ENCODE measurements at regions not wholly inside any gene's neighbourhood (a gene's known extent, or its start where the extent isn't known, plus 50 kb on each side); places are given as distances from the start of the nearest gene placed in this dataset.
"Not testable (repeated sequence)": the region's sequence is repeated elsewhere in the genome, so short reads cannot be mapped to it uniquely, and the experiment has no call there.

DNA sequence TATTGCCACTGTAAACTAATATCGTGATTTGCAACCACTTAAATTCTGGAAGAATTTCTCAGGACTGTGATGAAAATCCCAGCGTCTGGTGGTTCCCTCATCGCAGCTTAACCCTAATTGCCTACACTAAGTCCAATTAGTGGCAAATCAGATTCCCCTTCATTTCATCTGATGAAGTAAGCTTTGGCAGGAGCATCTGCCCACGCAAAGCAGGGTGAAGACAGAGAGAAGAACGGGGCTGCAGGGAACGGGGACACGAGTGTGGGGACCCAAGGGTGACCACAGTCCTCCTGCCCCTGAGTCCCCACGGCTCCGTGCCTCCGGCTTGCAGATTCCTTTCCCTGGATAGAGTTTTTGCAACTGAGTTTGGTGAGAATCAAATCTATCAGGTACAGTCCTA lies 159.5 kb downstream of the LY86 start:
- FAIRE-seq (no peak), DNase-seq (ENCODE audit: low spot score) (no peak)

DNA sequence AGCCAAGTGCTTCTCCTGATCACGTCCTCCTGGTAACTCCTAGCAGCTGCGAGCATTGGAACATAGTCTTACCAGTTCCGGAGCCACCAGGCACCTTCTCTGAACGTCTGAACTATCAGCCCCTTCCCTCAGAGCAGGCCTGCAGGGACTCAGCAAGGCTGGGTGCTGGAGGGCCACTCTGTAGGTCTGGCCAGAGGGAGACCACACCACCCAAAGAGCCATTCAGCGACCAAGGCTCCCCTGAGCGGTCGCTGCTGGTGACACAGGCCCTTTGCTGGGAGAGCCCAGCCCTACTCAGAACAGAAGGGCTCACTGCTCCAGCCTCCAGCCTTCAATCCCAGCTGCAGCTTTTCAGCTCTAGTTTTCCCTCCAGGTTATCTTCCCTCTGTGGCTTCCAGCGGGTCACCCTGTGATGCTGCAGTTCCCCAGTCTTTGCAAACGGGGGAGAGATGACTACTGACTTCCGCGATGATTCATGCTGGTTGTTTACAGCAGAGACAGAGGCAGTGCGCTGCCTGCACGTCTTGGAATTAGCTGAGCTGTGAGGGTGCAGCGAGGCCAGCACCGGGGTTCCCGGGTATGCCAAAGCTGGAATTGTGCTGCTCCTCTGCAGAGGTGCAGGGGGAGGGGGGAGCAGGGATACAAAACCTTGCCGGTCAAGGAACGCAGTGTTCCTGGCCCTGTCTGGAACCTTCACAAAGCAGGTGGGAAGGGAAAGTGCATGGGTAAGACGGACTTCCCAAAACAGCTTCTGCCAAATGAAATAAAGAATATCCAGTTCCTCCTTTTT lies 161.4 kb downstream of the LY86 start:
- FAIRE-seq (no peak), DNase-seq (ENCODE audit: low spot score) (peak; percentile 37)

DNA sequence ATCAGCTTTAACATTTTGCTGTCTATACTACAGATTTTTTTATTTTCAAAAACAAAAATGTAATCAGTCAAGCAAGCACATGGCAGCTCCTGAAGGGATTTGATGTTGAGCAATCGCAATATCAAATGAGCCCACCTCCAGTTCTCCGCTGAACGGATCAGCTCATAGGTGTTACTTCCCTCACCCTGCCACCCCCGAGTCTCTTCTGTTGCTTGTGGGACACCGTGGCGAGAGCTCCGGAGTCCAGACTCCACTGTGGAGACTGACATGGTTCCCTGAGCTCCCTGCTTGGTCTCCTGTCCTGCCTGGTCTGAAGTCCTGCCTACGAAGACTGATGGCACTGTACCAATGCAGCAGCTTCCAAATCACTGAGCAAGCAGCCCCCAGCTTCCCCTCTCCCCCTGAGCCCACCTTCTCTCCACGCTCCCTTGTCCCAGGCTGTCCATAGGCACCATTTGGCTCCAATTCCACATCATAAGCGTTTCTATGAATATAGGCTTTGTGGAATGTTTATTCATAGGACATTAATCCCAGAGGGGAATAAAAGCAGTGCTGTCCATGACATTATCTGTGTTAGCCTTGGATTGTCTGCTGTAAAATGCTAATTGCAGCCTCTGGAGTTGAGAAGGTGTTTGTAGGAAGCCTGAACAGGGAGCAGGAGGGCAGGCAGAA lies 162.2 kb downstream of the LY86 start:
- DNase-seq (ENCODE audit: low spot score) (no peak), FAIRE-seq (no peak)

DNA sequence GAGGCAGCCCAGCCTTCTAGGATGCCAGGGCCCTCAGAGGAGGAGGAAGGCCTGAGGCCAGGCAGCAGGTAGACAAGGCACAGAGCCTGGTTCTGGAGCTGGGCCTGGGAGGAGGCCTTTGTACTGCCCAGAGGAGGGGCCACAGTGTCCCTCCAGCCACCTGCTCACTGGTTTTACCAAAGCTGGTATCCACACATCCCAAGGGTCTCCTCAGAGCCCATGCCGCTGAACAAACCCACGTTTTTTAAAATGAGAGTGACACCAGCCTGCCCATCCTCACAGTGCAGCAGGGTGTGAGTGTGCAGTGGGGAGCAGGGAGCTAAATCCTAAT lies 162.7 kb downstream of the LY86 start:
- FAIRE-seq, result no peak
- no peak for DNase-seq (ENCODE audit: low spot score)

DNA sequence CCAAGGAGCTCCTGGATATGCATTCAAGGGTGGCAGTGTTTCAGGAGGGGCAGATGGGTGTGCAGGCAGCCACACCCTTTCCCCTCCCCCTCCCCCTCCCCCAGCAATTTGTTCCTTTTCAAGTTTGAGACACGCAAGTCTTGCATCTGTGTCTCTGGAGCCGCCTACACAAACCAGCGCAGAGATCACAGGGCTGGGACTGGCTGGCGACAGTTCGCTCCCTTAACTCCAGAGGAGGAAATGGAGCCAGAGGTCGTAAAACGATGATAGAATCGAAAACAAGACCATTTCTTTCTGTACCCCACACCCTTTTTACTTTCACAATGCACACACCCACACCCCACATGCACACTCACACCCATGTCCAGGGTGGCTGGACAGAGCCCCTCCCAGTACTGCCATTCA lies 163.1 kb downstream of the LY86 start:
- DNase-seq (ENCODE audit: low spot score), result no peak
- FAIRE-seq, result no peak

DNA sequence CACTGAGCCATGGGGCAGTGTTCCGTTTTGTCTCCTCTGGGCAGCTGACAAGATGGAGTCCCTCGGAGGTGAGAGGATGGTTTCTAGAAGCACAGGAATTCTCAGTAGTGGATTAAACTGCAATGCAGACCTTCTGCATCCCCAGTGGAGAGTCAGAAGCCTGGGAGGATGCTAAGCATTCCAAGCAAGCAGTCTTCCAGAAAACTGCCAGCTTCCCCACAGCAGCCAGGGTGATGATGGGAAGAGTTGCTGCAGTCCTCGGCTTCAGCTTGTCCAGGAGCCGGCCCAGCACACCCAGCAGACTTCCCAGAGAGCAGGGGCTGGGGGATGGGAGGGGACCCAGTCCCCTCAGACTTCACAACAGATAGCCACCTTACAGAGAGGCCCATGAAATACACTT lies 163.6 kb downstream of the LY86 start:
- peak; percentile 36 for DNase-seq (ENCODE audit: low spot score)

DNA sequence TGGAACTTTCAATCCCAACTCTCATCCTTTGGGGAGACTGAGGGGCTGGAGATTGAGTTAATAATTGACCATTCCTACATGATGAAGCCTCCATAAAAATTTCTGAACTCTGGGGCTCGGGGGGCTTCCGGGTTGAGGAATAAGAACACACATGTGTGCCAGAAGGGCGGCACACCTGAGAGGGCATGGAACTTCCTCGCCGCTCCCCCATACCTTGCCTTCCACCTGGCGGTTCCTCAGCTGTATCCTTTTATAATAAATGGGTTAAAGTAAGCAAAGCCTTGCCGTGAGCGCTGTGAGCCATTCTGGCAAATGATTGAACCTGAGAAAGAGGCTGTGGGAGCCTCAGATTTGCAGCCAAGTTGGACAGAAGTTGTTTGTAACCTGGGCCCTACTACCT lies 164.8 kb downstream of the LY86 start:
- DNase-seq (ENCODE audit: low spot score) (no peak), FAIRE-seq (no peak)

More for the DNA sequence above, 163.6 kb downstream of the LY86 start:
- no peak for FAIRE-seq

DNA sequence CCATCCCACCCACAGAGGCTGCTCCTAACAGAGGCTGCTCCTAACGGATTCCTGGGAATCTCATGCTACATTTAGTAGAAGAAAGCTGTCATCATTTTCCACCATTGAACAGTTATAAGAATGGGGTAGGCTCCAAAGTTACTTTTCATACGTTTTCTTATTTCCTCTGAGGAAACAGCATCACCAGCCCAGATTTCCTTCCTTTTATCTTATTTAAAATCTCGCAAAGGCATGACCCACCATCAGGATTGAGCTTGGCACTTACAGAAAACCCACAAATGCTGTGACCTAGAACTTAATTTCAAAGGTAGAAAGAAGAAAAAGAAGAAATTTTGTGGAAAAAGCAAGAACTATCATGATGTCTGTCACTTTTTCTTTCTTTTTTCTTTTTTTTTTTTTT lies 168.0 kb downstream of the LY86 start:
- DNase-seq (ENCODE audit: low spot score), result no peak
- no peak for FAIRE-seq

DNA sequence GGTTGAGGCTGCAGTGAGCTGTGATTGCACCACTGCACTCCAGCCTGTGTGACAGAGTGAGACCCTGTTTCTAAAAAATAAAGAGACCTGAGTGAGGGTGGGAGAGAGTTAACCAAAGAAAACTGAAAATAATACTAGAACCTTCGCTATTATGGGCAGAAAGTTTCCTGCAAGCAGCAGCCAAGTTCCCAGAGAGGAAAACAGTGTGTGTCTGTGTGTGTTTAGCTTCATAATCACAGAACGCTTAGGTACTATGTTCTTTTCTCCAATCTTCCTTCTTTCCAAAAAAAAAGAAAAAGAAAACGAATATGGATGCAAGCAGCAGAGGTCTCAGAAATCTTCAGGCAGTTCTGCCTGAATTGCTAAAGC lies 170.0 kb downstream of the LY86 start:
- FAIRE-seq, result no peak
- no peak for DNase-seq (ENCODE audit: low spot score)

DNA sequence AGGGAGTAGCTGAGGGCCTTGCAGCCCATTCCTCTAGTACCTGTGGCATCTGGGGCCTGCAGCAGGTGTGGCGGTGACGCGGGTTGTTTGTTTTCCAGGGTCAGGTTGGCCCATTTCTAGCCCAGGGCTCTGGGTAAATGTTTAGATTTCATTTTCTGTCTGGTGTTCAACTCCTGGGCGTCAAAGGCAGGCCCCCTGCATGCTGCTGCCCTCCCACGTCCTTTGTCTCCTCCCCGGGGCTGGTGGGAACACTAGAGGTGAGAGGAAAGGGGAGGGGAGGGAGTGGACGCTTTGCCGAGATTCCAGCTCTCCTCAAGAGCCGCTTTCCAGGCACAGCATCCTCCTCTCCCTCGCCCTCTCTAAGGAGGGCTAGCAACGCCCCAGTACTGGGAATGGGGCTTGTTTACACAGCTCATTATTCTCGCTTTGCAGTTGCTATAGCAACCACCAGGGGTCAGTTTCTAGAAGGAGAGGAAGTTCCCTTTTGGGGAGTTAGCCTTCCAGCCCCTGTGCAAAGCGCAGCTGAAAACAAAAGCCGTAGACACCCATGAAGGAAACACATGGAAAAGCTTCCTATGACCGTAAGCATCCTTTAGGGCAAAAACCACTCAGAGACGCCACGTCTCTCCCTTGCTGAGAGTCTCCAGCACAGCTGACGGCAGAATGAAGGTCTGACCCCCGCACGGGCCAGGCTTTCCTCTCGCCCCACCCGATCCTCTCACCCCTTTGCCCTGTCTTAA lies 170.6 kb downstream of the LY86 start:
- DNase-seq (ENCODE audit: low spot score) (no peak), FAIRE-seq (no peak)

DNA sequence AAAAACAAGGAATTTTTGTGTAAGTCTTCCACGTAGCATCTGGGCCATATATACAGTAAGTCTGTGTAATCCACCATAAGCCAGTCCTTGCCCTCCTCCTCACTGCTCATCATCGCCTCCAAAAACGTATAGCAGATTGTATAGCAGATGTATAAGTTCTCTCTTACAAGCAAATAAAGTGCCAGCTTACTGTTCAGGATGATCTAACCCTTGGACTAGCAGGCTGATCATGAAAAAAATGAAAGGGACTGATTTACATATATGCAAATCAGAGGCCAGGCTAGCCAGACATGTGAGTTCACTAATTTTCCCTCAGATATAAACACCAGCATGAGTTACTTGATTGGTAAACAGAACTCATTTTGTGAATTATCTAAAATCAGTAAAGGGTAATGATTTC lies 171.5 kb downstream of the LY86 start:
- DNase-seq (ENCODE audit: low spot score), result no peak
- no peak for FAIRE-seq

DNA sequence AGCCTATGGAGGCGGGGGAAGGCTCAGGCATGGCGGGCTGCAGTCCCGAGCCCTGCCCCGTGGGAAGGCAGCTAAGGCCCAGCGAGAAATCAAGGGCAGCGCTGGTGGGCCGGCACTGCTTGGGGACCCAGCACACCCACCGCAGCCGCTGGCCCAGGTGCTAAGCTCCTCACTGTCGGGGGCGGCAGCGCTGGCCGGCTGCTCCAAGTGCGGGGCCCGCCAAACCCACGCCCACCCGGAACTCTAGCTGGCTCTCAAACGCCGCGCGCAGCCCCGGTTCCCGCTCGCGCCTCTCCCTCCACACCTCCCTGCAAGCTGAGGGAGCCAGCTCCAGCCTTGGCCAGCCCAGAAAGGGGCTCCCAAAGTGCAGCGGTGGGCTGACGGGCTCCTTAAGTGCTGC lies 174.0 kb downstream of the LY86 start:
- not testable (repeated sequence) for DNase-seq (ENCODE audit: low spot score); FAIRE-seq

DNA sequence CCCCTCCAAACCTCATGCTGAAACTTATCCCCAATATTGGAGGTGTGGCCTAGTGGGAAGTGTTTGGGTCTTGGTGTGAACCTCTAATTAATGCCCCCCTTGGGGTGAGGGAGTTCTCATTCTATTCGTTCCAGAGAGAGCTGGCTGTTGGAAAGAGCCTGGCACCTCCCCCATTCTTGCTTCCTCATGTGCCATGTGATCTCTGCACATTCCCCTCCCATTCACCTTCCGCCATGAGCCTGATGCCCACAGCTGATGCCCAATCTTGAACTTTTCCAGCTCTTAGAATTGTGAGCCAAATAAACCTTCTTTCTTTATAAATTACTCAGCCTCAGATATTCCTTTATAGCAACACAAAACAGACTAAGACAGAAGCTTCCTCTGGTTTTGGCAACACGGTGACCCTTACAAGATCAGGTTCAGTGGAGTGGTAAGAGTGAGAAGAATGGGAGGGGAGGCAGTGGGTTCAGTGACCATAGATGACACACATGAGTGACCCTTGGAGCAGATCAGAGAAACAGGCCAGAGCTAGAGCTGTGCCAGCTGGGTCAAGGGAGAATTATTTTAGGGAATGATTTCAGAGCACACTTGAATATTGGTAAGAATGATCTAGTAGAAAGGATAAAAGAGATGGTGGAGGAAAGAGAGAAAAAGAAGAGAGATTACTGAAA lies 176.4 kb downstream of the LY86 start:
- DNase-seq (ENCODE audit: low spot score), result peak; percentile 5
- FAIRE-seq, result peak; percentile 68

DNA sequence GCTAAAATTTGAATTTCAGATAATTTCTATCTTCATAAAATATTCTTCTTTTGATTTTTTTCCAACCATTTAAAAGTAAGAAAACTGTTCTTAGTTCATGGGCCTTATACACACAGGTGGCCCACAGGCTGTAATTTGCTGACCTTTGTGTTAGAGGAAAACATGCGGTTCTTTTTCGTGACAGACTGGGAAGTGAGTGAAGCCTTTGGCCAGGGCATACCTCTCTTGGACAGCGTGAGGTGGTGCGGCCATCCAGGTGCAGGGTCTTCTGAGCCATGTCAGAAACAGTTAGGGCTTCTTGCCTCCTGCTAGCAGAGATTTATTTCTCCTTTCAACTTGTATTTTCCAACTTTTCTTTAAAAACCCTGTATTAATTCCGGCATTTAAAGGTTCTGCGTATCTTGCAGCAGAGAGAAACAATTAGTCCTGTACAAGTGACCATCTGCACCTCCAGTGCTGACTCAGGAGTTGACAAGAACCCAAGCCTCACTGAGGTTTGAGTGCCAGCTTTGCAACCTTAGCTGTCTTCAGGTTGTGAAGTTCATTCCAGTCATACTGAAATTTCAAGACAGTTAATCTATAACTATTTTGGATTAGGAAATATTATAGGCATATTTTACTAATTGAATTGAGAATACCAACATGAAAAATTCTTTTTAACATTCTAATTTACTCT lies 177.8 kb downstream of the LY86 start:
- FAIRE-seq (no peak), DNase-seq (ENCODE audit: low spot score) (no peak)

DNA sequence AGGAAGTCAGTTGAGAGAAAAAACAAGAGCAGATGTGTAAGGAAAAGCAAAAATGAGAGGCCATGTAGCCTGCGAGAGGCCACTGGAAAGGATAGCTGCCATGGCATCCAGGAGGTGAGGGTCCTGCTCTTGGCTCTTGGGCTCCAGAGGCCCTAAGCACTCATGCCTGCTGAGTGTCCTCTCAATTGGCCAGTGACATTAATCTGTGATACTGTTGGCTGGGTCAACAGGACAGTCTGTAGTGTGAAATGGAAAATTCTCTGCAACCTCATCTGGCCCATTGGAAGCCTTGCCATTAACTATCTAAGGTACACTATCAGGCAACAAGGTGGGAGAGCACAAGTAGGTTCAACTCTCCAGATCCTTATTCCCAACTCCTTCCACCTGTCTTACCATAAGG lies 180.9 kb downstream of the LY86 start:
- DNase-seq (ENCODE audit: low spot score) (no peak), FAIRE-seq (no peak)

DNA sequence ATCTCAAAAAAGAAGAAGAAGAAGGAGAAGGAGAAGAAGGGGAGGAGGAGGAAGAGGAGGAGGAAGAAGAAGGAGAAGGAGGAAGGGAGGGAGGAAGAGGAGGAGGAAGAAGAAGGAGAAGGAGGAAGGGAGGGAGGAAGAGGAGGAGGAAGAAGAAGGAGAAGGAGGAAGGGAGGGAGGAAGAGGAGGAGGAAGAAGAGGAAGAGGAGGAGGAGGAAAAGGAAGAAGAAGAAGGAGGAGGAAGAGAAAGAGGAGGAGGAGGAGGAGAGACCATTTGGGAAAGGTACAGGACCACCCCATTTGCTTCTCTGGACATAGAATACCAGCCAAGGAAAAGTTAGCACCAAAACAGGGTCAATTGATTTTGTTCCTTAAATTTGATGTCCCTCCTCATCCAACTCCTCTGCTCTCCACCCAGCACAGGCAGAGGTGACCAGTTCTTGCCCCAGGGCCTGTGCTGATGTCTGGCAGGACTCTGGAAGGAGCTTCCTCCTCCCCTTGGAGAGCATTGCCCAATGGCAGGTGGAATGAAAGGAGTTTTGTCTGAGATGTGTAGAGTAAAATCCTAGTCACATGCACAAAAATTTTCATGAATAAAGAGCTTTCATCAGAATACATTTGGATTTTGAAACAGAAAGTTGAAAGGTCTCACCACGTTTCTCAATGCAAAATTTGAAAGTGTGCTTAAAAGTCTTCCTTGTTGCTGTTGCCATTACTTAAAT lies 182.9 kb downstream of the LY86 start:
- DNase-seq (ENCODE audit: low spot score), result no peak
- FAIRE-seq, result no peak

DNA sequence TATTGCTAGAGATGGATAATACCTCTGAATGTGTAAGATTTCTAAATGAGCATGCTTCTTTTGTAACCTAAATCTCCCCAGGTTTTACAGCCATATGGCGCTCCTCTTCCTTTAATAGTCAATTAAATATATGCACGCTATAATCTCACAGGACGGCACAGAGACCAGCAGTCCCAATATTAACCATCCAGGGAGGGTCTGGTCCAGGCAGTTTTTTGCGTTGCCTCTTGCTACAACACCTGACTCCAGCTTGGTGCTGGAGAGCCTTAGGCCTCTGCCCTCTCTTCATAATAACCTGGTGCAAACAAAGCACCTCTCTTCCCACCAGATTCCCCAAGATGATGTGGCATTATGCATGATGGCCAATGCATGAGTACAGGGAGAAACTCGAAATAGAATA lies 183.4 kb downstream of the LY86 start:
- FAIRE-seq (no peak), DNase-seq (ENCODE audit: low spot score) (no peak)

DNA sequence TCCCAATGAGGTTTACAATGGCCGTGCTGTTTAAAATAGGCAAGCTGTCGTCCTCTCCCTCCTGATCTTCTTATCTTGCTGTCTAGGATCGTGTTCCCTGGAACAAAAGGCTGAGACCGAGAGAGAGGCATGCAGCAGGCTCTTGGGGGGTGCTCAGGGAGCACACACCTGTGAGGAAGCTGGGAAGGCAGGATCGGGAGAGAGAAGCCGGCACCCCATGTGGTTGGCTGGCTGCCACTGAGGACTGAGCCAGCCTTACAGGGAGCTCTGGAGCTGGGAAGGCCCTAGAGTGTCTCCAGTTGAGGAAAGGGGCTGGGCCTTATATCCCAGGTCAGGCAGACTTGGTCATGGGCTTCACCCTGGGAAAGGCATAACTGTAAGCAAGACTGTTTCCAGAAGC lies 184.2 kb downstream of the LY86 start:
- DNase-seq (ENCODE audit: low spot score) (no peak), FAIRE-seq (no peak)

DNA sequence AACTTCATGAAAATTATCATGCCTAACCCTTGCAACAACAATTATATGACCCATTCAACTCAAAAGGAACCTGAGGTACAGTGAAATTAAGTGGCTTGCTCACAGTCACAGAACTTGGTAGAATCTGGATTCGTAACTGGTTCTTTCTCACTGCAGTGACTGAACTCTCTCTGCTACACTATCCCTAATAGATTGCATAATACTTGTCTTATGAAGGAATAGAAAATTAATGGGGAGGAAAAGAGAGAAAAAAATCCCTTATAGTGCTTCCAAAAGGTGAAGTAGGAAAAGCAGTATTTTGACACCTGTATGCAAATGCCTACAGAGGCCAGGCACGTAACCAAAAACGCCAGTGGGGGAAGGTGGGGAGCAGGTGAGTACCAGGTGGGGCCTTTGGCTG lies 186.6 kb downstream of the LY86 start:
- no peak for DNase-seq (ENCODE audit: low spot score)
- no peak for FAIRE-seq

DNA sequence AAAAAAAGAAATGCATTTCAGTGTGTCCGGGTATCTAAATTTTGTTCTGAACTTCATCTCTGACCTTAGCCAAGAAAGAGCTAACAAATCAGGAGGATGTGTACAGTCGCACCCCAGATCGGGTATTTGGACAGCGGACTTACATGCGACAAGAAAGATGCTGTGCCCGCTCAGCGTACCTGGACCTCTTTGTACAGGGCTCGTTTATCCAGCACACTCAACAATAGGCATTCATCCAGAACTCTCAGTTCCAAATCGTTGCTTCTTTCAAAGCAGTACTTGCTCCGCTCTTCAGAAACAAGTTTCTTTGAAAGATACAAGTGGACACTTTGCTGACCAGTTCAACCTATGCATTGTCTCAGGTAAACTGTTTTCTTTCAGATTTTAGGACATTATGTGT lies 191.7 kb downstream of the LY86 start:
- FAIRE-seq (no peak), DNase-seq (ENCODE audit: low spot score) (no peak)

Data from RCC 7860 (cell line).